ENCODE measurements at regions not wholly inside any gene's neighbourhood (a gene's known extent, or its start where the extent isn't known, plus 50 kb on each side); places are given as distances from the start of the nearest gene placed in this dataset.

DNA sequence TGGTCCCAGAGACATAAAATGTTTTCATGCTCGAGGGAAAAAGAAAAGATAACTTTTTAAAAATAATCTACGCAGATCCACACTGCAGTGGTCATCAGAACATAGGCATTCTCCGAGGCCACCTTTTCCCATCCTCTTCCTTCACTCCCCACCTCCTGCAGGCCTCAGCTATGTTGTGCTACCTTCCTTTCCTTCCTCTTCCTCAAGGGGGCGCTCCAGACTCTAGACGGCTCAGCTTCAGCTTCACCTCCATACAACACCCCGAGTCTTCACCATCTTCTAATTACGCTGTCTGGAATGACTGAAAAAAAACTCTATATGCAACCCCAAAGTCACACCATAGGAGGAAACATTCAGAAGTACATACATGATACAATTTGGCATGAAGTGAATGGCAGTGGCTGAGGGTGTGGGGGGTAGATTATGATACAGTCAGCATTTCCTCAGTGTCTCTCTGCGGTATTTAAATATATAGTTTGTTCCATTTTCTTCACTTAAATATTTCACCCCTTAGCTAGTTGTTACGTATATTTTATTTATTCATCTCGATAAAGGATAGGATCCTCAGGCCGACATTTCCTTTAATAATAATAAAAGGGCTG, 583.6 kb downstream of the IRS1 start:
- TF ChIP-seq CTCF (IDR thresholded peaks at IDR 0.05; ENCODE audit: borderline replicate concordance, extremely low read depth, insufficient read depth), result peak; percentile 70
- FAIRE-seq, result no peak
- intact Hi-C loops (cut with DNase I), result no loop called here

DNA sequence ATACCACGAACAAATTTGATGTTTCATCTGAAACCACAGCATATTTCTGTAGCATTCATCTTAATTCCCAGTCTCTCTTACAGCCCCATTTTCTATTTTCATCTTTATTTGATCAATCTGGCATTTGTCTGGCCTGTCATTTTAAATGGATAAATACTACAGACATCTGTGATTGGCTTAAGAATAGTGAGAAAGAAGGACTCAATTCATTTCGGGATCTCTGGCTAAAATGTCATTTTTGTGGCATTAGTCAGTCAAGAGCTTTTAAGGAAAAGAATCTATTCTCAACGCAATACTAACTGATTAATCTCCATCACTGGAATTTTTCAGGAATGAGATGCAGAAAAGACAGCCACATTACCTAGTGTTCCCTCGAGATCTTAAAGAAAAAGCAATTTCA, 585.9 kb downstream of the IRS1 start:
- Histone ChIP-seq H3K27me3 (ENCODE audit: control insufficient read depth, insufficient read depth, low read length) (no peaks in the 10 kb centered on the region), H3K9ac (ENCODE audit: low read length in 3 of 3) (no peak overlapping the region), H3K9me3 (ENCODE audit: control insufficient read depth in 2 of 3, insufficient read depth in 1 of 3, low read length in 3 of 3) (no peaks in the 10 kb centered on the region), H3K4me1 (ENCODE audit: control insufficient read depth in 2 of 3, insufficient read depth in 2 of 3, low read depth in 1 of 3, low read length in 3 of 3) (no peaks in the 10 kb centered on the region), H3K36me3 (ENCODE audit: control insufficient read depth in 2 of 3, insufficient read depth in 3 of 3, low read length in 3 of 3) (no peaks in the 10 kb centered on the region), H3K4me3 (ENCODE audit: low read length in 3 of 3) (no peak overlapping the region), H3K27ac (ENCODE audit: low read depth in 2 of 2, low read length in 2 of 2) (no peak overlapping the region)
- intact Hi-C loops (cut with DNase I), result no loop called here
- no peak for DNase-seq
- no peak for FAIRE-seq
- no peak for TF ChIP-seq CTCF (IDR thresholded peaks at IDR 0.05; ENCODE audit: borderline replicate concordance, extremely low read depth, insufficient read depth)

More for the DNA sequence above, 583.6 kb downstream of the IRS1 start:
- H3K9ac ChIP-seq (ENCODE audit: low read length in 3 of 3), result no peak overlapping the region
- H3K4me1 ChIP-seq (ENCODE audit: control insufficient read depth in 2 of 3, insufficient read depth in 2 of 3, low read depth in 1 of 3, low read length in 3 of 3), result no peaks in the 10 kb centered on the region
- H3K4me3 ChIP-seq (ENCODE audit: low read length in 3 of 3), result no peak overlapping the region
- peak in 4 of 5 donors; percentile 50 to 80 (median 65) for DNase-seq
- H3K27me3 ChIP-seq (ENCODE audit: control insufficient read depth, insufficient read depth, low read length), result no peaks in the 10 kb centered on the region
- H3K36me3 ChIP-seq (ENCODE audit: control insufficient read depth in 2 of 3, insufficient read depth in 3 of 3, low read length in 3 of 3), result no peaks in the 10 kb centered on the region
- no peak overlapping the region for H3K27ac ChIP-seq (ENCODE audit: low read depth in 2 of 2, low read length in 2 of 2)
- no peaks in the 10 kb centered on the region for H3K9me3 ChIP-seq (ENCODE audit: control insufficient read depth in 2 of 3, insufficient read depth in 1 of 3, low read length in 3 of 3)

- intact Hi-C loops (cut with DNase I), result no loop called here
Observed at GRCh38 chr2:226211439-226211838, 588.2 kb downstream of the IRS1 start.

More at GRCh38 chr2:226211439-226211838, 588.2 kb downstream of the IRS1 start:
- FAIRE-seq (peak; percentile 56), DNase-seq (peak in 1 of 5 donors; percentile 45)
- no peaks in the 10 kb centered on the region for H3K36me3 ChIP-seq (ENCODE audit: control insufficient read depth in 2 of 3, insufficient read depth in 3 of 3, low read length in 3 of 3)
- no peaks in the 10 kb centered on the region for H3K27me3 ChIP-seq (ENCODE audit: control insufficient read depth, insufficient read depth, low read length)
- TF ChIP-seq CTCF (IDR thresholded peaks at IDR 0.05; ENCODE audit: borderline replicate concordance, extremely low read depth, insufficient read depth), result no peak
- H3K27ac ChIP-seq (ENCODE audit: low read depth in 2 of 2, low read length in 2 of 2), result no peak overlapping the region
- no peaks in the 10 kb centered on the region for H3K4me1 ChIP-seq (ENCODE audit: control insufficient read depth in 2 of 3, insufficient read depth in 2 of 3, low read depth in 1 of 3, low read length in 3 of 3)
- no peak overlapping the region for H3K9ac ChIP-seq (ENCODE audit: low read length in 3 of 3)
- no peak overlapping the region for H3K4me3 ChIP-seq (ENCODE audit: low read length in 3 of 3)
- H3K9me3 ChIP-seq (ENCODE audit: control insufficient read depth in 2 of 3, insufficient read depth in 1 of 3, low read length in 3 of 3), result no peaks in the 10 kb centered on the region
